GM18870 (cell line): ENCODE measurements at regions not wholly inside any gene's neighbourhood (a gene's known extent, or its start where the extent isn't known, plus 50 kb on each side); places are given as distances from the start of the nearest gene placed in this dataset.
"Not testable (repeated sequence)": the region's sequence is repeated elsewhere in the genome, so short reads cannot be mapped to it uniquely, and the experiment has no call there.

ENCODE experiments used
- ATAC-seq: cut with Tn5 transposase; IDR thresholded peaks from one replicate; pipeline ENCODE4 v1.9.1; 2021; ENCODE audit warnings: moderate library complexity; ENCODE audit not compliant: unreplicated experiment

DNA sequence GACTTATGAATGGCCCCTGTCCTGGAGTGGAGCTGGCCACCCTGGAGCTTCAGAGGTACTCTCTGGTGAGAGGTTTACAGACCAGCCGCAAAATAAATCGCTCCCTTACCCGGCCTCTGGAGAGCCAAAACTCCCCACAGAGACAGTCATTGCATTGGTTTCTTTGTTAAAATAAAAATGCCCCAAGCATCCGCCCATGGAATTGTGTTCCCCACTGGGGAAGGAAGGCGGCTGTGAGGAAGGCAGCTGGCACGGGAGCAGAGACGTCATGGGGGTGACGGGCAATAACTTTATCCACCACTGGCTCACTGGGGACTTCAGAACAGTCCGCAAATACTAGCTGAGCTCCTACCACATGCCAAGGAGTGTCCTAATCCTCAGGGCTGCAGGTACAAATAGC is 266.2 kb upstream of the FOXF1 start:
- ATAC-seq: no peak

DNA sequence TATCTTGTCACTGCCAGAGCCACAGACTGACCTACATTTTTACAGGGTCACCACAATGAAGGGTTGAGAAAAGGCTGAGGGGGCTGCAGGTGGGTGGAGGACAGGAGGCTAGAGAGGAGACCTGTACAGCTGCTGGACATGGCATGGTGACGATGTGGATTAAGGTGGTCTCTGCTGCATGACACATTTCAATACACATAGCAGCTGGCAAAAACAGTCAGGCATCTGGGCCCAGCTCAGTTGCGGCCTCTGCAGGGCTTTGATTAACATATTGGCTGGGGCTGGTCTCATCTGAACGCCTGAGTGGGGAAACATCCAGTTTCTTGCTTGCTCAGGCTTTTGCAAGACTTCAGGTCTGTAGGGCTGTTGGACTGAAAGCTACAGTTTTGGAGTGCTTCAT is 265.4 kb upstream of the FOXF1 start:
- ATAC-seq: no peak

DNA sequence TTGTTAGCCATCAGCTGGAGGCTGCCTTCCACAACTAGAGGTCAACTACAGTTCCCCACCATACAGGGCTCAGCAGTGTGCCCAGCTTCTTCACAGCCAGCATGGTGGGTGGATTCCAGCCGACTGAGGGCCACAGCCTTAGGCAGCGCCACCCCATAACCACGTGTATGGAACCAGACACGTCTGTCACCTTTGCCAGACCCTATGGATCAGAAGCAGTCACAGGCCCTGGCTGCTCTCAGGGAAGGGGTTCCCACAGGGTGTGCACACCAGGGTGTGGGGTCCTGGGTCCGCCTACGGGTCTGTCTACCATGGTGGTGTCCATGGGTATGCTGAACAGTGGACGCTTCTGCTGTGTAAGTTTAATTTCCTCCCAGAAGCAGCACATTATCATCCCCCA is 265.0 kb upstream of the FOXF1 start:
- ATAC-seq: no peak

DNA sequence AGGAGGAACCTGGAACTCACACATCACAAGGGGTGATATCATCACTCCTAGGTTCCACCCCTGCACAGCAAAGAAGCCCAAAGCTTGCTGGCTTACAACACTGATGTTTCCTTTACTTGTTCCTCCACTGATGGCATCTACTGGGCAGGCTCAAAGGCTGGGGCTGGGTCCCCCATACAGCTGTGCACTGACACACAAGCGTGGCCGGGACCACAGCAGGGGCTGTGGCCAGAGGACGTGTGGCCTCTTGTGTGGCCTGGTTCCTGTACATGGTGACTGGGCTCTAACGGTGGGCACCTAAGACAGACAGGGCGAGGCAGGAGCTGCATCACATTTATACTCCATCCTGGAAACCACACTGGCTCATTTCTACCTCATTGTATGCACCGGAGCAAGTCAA is 264.4 kb upstream of the FOXF1 start:
- ATAC-seq: no peak

DNA sequence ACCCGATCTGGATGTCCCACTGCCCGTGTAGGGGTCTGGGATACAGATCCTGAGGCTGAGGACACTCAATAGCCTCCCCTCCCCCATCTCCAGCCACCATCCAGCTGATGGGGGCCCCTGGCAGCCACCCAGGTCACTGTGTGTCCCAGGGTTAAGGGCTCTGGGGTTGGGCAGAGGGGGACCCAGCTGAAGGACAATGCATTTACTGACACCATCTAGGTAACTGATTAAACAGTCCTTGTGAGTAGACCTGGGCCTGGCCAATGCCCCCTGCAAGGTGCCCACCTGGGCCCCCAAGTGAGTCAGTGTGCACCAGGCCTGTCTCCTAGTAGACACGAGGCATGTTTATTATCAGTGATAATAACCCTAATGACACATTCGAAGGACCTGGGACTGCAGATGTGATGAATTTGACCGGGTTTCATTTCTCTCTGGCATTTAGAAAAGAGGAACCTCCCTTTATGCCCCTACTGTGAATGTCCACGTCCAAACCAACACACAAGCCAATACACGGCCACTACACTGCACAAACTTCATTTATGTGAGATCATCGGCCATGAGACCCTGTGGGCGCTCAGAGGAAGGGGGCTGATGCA is 261.9 kb upstream of the FOXF1 start:
- no peak for ATAC-seq

DNA sequence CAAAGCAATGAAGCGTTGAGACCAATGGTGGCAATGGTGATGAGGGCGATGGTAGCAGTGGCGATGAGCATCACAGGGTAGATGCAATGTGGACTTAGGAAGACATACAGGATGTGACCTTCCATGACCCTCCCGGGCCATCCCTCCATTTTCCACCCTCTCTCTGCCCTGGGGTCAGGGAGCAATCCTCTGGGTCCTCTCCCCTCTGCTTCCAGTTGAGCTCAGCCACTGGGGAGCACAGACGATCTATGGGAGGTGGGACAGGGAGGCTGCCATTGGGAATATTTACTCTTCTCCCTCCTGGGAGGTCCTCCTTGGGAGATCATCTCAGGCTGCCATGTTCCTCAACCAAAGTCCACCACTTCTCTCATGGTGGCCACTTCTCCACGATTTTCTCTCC is 260.7 kb upstream of the FOXF1 start:
- ATAC-seq: no peak

DNA sequence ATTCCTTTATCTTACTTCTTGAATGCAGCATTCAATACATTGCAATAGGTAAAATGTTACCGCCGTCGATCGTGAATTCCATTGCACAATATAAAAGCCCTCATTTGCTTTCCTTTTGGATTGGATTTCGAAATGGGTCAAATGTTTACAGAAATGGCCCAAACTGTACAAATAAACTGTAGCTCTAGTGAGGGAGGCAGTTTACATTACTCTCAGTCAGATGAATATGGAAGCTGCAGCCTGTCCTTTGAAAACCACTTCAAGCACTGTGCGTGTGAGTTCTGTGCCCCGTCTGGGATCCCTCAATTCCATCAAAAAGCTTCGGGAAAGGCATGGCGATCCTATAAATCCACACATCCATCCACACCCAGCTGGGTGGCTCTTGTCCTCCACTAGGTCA is 258.6 kb upstream of the FOXF1 start:
- ATAC-seq: no peak

DNA sequence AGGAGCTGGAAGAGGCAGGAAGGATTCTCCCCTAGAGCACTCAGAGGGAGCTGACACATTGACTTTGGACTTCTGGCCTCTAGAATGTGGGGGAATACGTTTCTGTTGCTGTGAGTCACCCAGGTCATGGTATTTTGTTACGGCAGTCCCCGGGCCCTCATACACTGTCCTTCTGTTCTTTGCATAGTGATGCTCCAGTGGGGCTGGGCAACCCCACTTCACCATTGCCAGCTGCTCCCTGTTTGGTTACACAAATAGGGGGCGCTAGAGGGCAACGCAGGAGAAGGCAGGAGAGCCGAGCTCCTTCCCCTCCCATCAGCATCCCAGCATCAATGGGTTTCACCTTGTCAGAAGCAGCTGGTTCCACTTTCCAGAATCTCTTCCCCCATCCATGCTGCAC is 257.7 kb upstream of the FOXF1 start:
- no peak for ATAC-seq

DNA sequence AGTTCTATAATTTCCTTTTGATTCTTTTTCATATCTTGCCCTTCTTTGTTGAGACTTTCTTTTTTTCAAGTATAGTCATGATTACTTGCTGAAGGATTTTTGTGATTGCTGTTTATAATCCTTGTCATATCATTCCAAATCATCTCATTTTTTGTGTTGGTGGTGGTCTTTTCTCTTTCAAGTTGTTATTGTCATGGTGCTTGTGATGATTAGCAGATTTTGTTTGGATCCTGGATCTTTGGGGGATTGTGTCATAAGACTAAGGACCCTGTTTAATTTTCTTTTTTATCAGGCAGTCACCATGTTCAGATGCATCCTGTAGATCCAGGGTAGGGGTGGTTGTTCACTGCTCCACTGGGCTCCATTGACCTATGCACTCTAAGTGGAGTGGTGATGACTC is 254.4 kb upstream of the FOXF1 start:
- ATAC-seq: no peak

DNA sequence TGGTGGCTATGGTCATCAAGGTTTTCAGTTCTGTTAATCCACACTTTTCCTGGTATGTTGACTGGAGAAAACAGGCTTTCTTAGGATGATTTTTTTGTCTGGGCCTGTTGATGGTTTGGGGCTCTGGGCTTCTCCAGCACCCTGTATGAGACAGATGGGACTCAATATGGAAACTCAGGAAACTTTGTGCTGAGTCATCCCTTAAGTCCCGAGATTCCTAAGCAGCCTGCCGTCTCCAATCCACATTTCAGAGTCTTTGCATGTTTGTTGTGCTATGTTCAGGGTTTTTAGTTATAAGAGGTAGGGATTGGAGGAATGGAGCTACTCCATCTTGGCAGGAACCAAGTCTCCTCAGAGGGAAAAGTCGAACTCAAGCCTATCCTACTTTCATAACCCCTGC is 253.3 kb upstream of the FOXF1 start:
- ATAC-seq: no peak

DNA sequence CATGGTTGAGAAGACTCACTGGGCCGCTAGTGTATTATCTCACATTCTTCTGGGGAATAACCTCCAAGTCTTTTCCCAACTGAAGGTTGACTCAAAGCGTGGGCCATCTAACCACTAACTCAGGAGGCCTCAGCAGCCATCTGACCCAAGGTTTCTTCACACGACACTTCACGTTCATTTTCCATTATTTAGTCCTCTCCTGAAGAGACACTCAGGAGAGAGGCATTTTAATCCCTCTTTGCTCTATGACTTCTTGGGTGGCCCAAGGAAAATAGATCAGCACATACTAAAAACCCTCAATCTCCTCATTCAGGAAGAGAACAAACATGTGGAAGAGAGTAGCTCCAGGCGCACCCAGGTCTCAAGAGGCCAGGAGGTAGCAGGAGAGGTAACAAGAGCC is 252.8 kb upstream of the FOXF1 start:
- ATAC-seq: no peak

DNA sequence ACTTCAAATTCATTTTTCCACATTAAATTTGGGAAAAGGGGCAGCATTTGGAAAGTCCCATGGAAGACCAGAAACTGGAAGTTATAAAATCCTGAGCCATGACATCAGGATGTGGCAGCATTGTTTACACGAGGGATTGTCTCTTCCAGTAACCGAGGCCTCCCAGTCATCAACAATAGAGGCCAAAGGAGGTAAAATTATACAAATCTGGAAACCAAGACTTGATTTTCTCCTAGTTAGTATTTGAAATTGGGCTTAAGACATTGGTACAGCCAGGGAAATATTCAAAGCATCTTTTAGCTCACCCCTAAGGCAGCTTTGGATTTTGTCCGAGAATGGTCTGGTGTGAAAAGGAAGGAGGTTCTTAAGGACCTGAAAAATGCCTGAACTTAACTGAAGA is 251.6 kb upstream of the FOXF1 start:
- no peak for ATAC-seq

DNA sequence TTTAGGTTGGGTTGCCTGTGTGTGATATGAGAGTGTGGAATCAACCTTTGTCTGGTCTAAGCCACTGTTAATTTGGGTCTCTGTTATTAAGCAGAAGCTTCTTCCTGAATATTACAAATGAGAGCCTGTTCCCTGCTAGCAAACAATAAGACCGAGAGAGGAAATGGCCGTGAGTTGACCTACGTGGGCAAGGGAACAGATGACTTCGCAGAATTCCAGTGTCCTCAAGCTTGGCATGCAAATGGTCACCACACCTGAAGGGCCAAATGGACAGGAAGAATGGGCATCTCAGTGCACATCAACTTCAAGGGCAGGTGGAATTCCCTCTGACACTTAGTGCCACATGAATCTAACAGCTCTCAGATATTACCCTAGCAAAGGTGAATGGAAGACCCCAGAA is 250.8 kb upstream of the FOXF1 start:
- ATAC-seq: no peak

DNA sequence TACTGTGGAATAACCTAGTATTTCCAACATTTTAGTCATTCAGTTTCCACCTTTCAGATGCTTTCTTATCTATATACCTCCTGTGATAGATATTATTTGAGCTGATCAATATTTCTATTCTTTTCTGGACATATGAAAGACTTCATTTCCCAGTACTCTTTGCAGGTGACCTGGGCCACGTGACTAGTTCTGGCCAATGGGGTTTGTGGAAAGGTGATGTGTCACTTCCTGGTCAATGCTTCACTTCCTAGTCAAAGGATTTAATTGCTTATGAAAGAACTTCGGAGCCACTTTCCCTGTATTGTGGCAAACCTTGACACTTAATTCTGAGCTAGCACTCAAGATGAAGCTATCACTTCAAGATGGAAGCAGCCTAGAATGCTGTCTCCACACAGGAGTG is 248.9 kb upstream of the FOXF1 start:
- no peak for ATAC-seq

DNA sequence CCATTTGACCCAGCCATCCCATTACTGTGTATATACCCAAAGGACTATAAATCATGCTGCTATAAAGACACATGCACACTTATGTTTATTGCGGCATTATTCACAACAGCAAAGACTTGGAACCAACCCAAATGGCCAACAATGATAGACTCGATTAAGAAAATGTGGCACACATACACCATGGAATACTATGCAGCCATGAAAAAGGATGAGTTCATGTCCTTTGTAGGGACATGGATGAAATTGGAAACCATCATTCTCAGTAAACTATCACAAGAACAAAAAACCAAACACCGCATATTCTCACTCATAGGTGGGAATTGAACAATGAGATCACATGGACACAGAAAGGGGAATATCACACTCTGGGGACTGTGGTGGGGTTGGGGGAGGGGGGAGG is 242.7 kb upstream of the FOXF1 start:
- ATAC-seq: not testable (repeated sequence)

DNA sequence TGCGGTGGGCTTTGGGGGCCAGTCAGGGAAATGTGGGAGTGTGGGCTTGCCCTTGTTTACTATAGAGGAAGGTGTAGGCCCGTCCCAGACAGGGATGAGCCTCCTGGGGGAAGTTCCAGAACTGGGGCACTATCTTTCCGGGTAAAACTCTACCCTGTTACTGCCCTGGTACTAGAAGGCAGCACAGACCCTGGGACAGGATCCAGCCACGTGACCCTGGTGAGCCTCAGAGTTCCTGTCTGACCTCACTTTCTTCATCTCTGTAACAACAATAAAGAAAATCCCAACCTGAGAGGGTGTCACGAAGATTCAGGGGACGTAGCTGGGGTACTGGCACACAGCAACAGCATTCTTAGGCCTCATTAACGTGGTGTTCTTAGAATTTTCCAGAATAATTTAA is 239.6 kb upstream of the FOXF1 start:
- no peak for ATAC-seq

DNA sequence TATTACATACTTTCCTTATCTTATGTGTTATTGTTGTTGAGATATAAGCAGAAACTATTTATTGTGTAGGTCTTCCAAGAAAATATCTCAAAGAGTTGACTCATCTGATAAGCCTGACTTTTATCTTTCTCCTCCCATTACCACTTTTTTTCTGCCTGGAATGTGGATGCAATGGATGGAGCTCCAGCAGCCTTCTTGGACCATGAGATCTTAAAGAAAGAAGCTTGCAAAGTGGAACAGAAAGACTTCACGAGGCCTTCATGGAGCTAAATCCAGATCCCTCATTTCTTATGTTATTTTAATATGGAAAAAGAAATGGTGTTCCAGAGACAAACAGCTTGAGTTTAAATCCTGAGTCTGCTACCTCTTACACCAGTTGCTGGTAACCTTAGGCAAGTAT is 237.6 kb upstream of the FOXF1 start:
- no peak for ATAC-seq

DNA sequence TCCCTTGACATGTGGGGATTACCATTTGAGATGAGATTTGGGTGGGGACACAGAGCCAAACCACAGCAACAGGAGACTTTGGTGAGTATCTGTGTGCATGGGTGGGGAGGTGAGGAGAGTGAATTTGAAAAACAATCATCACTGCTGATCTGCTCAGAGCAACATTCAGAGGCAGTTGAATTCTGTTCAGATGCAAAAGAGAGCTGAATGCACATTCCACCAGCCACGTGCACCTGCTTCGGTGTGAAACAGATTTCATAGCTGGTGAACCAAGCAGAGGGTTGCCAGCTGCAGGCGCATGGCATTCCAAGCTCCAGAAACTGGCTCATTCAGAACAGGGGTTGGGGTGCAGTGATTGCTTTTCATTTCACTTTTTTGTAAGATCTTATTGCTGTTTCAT is 233.1 kb upstream of the FOXF1 start:
- ATAC-seq: no peak

DNA sequence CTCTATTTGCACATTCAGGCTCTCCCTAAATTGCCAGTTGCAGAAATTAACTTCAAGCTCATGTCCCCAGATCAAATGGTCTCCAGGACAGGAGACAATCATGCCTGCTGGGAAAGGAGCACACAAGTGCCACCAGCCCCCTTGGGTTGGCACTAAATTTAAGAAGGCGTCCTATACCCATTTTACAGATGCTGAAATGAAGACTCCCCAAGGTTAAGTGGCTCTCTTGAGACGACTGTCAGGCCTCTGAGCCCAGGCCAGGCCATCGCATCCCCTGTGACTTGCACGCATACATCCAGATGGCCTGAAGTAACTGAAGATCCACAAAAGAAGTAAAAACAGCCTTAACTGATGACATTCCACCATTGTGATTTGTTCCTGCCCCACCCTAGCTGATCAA is 232.5 kb upstream of the FOXF1 start:
- not testable (repeated sequence) for ATAC-seq

DNA sequence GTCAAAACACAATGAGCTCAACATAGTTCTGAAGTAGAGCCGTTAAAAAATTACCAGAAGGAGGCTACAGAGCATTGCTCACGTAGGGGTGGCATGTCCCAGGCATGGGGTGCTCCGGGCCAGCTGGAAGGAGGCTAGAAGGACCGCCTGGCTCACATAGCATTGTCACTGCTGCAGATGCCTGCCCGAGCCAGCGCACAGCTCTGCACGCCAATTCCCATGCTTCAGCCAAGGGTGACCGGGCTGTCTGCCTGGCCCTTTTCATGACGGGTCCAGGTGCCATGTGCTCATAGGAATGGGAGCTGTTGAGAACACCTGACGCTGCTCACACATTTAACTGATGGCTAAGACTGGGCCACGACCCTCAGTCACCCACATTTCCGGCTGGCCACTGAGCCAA is 228.9 kb upstream of the FOXF1 start:
- ATAC-seq: no peak

DNA sequence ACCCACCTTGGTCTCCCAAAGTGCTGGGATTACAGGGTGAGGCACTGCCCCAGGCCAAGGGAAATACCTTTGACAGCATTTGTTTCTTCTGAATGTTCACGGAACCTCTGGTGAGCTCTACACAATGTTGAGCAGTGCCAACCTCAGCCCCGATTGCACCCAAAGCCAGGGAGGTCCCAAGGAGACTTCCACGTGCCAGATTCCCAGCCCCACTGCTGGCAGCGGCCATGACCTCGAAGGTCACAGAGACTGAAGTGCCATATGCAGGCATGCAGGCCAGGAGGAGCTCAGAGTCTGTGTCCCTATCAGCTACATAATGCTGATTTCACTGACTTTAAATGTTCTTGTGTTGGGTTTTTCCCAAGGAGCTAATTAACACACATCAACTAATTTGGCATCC is 226.4 kb upstream of the FOXF1 start:
- ATAC-seq: no peak

DNA sequence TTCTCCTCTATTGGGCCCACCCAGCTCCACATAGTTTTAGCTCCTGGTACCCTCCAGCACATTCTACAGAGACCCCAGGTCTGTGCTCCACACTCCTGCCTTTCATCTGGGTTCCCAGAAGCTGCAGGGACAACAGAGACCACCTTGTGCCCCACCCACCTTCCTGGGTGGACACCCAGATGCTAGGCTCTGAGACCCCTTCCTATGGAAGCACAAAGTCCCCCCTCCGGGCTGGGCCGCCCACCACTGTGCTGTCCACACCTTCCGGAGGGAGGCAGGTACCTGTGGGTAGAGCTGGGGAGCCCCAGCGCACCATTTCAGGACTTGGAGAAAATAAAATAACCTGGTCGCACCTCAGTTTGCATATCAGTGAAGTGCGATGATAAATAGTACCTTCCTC is 224.9 kb upstream of the FOXF1 start:
- no peak for ATAC-seq

DNA sequence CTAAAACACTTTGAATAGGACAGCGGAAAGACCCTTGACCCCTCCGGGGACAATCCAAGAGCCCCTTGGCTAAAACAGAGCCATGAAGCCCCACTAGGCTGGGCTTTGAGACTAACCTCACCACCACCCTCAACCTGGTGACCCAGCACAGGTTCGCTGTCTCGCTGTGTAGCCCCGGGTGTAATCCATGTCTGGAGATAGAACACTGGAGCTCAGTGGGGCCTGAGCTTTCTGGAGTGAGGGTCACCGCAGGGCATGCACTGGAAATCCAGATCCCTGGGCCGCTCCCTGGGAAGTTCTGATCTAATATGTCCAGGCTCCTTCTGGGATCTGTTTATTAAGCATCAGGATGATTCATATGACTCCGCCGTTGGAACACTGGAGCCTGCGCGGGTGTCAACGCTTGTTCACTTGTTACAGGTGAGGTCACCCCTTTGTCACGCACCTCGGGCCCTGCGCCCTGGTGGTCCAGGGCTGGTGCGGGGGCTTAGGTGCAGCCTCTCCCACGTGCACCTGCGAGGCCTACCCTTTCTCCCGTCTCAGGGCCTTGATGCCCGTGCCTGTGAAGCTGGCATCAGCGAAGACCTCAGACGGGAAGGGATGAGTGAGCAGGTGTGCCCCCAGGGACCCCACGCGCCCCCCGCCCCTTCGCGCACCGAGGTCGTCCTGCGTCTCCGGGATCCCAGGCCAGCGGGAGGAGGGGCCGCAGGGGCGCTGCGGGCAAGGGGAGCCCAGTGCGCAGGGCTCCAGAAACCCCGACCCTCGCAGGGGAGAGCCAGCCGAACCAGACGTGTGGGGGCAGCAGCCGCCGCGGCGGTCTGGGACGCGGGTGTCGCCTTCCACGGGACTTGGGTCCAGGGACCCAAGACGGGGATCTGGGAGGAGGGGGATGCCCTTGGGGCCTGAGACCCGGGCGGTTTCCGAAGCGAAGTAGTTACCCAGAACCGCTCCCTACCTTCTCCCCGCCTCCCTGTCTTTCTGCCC is 224.1 kb upstream of the FOXF1 start:
- ATAC-seq: no peak
